GM18520 (cell line): ENCODE measurements at regions not wholly inside any gene's neighbourhood (a gene's known extent, or its start where the extent isn't known, plus 50 kb on each side); places are given as distances from the start of the nearest gene placed in this dataset.
"Not testable (repeated sequence)": the region's sequence is repeated elsewhere in the genome, so short reads cannot be mapped to it uniquely, and the experiment has no call there.

Experiments
- ATAC-seq: cut with Tn5 transposase; IDR thresholded peaks from one replicate; pipeline ENCODE4 v1.9.1; 2021; ENCODE audit not compliant: unreplicated experiment

DNA sequence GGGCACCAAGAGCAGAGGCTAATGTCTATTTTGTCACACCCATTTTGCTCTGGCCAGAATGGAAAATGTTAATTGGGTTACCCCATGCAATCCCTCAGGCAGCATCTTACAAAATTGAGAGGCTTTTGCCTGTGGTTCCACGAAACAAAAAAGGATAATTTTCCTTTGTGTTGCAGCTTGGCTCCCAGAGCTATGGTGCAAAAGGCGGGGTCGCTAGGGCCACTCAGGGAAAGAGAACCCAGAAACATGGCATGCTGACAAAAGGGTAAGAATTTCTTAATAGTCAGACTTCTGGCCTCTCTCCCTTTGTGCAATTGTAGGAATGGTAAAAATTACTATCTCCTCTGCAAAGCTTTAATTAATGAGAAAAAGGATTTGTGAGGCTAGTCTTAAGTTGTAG is 119.6 kb upstream of the BANK1 start:
- ATAC-seq, result no peak

DNA sequence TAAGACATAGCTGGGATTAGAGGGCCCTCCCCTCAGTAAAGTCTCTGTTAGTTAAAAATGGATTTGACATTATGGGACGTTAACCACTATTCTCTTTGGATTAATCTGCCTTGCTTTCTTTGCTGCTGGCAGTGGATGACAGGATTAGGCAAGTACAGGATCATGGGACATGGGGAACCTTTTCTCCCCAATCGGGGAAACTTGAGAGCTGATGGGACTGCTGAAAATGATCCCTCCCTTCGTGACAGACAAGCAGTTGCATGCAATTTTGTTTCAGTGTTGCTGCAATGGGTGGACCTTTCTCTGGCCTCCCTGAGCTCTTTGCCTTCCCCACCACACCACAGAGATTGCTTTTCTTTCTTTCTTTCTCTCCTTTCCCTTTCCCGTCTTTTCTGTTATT is 120.2 kb upstream of the BANK1 start:
- ATAC-seq, result no peak

DNA sequence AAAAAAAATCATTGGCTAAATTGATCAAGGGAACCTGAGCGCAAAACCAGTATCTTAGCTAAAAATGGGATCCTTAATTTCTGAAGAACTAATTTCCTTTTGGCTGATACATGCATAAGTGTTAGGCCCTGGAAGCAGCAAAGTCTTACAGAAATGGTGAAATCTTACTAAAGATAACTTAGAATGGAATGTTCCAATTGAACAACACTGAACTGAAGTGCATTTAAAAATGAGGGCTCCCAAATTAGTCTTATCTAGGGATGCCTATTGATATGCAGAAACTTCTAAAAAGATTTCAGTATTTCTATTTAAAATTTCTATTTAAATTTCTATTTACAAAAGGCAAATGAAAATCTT is 120.7 kb upstream of the BANK1 start:
- ATAC-seq, result no peak

DNA sequence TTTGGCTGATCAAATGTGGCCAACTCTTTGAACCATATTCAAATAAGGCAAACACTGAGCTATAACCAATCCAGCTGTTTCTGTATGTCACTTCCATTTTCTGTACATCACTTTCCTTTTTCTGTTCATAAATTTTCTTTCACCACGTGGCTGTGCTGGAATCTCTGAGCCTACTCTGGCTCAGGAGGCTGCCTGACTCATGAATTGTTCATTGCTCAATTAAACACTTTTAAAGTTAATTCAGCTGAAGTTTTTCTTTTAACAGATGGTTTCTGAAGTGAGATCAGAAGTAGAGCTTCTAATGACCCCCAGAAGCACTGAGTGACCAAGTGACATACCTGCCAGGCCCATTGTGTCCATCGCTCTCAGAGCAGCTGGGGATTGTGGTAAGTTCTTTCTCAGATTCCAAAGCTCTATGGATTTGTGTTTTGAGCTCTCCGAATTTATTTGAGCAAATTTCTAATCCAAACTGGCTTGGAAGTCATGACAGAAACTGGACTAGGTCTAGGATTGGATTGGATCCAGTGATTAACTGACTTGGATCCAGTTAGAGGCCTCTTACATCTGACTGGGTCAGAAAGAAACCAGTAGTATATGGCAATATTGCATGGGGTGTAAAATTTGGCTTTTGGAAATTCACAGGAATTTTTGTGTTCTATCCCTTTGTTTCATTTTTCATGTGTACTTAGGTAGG is 121.2 kb upstream of the BANK1 start:
- ATAC-seq, result no peak

DNA sequence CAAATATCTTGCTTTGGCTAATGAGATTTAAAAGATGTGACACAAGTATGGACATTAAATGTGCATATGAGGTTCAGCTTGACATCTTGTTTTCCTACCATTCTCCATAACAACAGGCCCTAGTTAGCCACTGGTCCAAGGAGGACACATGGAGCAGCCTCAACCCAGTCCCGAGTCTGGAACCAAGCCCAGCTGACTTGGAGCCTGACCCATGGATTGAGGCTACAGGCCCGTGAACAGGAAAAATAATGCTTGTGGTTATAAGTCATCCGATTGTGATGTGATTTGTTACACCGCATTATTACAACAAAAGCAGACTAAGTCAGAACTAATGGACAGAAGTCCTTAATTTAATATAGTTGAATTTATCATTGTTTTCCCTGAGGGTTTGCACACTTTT is 123.2 kb upstream of the BANK1 start:
- ATAC-seq, result no peak

DNA sequence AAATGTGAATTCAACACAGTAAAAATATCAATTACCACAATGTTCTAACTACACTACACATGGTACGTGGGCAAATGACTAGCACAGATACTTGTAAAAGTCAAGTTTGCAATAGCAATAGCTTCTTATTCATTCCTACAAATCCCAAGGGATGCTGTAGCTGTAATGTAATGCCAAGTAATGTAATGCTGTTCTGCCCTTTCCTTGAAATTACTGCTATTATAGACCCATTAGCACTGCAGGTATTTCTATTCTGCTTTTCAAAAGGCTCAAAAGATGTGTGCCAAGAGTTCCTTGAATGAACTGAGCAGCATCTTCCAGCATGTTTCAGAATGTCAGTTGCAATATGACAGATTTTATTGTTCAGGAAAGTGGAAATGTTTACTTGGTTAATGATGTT is 129.9 kb upstream of the BANK1 start:
- ATAC-seq, result no peak

DNA sequence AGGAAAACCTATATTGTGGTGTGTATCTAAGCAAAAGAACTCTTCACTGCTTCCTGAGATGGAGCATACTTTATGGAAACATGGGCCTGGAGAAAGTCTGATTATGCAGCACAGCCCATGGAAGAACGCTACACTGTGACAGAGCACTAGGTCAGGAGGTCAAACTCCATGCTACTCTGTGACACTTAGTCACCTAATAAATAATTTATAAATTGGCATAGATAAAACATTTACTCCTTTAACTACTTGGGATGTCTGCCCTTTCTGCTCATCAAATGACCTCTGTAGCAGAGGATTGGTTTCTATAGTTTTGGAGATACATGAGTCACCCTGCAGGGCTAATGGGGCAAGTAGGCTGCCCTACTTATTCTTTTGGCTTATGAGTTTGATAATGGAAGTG is 134.7 kb upstream of the BANK1 start:
- no peak for ATAC-seq

DNA sequence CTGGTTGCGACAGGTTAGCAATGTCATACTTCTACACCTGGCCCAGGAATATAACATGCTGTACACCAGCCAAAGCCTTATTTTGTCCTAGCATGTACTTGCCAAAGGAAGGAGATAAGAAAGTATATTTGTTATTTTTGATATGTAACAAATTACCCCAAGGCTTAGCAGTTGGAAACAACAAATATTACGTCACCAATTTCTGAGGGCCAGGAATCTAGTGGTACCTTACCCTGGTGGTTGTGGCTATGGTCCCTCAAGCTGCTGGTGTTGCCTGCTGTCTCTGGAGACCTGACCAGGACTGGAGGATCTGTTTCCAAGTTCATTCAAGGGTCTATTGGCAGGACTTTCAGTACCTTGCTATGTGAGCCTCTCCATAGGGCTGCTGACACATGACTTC is 135.5 kb upstream of the BANK1 start:
- no peak for ATAC-seq

DNA sequence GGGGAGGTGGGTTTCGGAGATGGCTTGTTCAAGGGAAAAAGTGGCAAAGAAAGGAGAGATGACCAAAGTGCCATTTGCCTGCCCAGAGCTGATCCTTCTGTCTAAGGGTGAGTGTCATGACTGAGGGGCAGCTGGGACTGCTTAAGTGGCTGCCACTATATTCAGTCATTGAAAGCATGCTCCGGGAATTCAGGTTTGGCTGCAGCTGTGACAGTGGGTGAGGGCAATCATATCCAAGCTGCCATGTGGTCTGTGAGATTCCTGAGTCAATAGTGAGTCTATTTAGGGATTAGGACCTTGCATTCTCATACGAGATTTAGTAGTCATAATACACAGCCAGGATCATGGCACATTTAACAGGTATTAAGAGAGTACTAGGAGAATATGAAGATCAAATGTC is 138.8 kb upstream of the BANK1 start:
- no peak for ATAC-seq

DNA sequence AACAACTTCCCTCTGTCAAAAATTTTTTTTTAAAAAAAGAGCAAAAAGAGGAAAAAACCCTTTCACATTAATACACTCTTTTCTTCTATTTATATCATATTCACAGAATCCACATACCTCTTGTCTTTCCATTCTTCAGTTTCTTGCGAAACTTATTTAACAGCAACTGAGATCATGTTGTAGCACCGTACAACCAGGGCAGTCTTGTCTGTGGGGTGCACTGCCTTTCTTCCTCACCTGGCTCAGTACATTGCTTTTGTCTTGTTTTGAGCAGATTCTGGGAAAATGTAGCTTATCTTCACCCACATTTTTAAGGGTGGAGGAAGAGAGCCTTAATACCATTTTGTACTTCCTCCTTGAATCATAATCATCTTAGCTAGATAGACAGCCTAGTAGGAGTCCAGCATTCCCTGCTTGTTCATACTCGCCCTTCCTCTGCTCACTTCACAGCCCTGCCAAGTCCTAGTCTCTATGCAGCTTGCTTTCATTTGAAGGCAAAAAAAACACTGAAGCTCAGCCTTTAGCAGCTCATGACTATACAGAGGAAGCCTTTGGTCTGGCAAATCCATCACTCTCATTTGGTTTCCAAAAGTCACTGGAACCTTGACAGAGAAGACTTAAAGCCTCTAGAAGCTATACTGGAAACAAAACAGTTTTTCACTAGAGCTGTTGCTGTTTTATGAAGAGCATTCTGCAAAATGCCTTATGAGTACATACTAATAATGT is 140.6 kb upstream of the BANK1 start:
- ATAC-seq, result no peak

DNA sequence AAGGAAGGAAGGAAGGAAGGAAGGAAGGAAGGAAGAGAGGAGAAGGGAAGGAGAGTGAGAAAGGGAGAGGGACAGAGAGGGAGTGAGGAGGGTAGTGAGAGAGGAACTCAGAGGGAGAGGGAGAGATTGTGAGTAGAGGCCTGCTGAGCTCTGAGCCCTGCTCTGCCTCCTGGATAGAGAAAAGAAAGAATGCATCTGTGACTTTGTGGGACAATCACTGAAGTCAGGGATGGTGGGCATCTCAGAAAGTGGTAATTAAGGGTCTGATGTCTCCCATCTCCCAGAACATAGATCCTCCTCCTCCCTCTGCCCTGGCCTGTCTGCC is 142.9 kb upstream of the BANK1 start:
- ATAC-seq, result no peak

DNA sequence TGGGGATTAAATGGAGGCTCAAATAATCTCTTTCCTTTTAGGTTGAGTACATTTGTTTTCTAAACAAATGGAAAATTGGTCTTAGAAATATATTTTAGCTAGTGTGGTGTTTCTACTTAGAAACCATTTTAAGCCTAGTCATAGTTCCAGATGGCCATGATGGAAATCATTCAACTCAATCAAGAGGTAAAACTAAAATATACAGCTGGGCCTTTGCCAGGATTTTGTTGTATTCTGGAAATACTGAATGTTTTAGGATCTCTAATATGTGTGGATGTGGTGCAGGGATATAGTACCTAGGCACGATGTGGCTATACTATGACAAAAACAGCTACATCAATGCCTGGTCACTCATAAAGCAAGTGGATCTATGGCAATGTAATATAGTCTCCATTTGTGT is 146.0 kb upstream of the BANK1 start:
- no peak for ATAC-seq

DNA sequence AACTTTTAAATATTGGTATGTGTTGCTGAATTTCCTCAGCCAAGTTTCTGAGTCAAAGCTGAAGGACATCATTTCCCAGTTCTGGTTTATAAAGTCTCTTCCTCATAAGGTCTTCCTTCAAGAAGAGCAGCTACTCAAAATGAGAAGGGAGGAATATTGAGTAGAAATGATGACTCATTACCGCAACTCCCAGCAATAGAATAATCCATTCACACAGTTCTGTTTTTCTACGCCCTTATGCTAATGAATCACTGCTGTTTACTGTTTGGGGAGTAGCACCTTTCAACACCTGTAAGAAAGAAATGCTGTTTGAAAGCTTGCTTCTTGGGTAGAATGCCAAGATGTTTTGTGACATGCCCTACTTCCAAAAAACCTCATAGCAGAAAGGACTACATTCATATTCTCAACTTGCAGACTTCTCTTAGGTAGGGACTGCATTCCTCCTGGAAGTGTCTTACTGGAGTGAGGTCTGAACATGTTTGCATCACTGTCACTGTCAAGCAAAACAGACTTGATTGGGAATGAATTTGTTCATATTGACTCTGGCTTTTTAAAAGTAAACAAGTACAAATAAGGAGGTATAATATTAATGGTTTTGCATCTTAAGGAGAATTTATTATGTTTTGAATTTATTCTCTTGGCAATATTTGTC is 147.2 kb upstream of the BANK1 start:
- ATAC-seq, result no peak

DNA sequence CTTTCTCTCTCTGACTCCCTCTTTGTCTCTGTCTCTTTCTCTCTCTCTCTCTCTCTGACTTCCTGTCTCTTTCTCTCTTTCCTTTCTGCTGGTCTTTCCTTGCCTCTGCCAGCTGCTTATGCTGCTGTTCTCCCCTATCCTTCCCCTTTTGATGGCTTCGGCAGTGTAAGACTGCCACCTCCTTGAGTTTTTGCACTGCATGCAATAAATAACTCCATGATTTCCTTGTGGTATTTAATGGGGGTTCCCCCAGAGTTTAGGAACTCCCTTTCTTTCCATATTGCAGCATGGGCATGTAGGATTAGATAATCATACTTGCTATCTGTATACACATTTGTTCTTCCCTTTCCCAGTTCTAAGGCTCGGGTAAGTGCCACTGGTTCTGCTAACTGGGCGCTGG is 157.8 kb upstream of the BANK1 start:
- ATAC-seq, result not testable (repeated sequence)

DNA sequence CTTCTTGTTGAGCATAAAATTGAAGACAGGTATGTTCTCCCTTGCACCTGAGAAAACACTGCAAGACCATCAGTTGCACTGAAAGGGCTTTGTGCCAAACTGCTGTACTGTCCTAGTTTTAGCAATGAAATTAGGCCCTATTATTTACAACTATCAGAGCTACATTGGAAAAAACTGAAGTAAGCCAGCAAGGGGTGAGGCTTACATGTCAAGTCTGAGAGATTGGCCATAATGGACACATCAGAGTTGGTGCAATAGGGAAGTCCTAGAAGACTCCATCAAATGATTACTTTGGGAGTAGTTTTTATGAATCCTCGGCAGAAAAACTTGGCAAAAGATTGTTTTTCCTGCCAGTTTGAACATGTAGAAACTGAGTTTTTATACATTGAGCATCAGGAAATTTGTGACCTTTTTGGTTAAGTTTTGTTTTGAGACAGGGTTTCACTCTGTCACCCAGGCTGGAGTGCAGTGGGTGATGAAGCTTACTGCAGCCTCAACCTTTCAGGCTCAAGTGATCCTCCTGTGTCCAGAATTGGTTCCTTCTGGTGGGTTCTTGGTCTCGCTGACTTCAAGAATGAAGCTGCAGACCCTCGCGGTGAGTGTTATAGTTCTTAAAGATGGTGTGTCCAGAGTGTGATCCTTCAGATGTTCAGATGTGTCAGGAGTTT is 160.1 kb upstream of the BANK1 start:
- ATAC-seq, result no peak

DNA sequence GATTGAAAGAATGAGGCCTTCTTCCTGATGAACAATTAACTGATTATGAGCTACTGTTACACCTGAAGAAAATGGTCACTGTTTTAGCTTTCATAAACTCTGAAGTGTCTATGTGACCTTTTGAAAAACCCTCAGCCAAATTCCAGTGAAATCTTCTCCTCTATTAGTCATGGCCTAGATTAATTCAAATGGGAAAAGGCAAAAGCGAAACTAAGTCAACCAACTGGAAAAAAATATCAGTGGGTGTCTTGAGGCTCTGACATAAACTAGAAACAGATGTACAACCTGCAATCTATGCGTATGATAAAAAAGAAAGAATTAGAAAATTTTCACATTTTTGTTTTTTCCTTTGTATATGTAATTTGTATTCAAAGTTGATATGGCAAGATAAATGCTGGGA is 169.4 kb upstream of the BANK1 start:
- ATAC-seq, result no peak

DNA sequence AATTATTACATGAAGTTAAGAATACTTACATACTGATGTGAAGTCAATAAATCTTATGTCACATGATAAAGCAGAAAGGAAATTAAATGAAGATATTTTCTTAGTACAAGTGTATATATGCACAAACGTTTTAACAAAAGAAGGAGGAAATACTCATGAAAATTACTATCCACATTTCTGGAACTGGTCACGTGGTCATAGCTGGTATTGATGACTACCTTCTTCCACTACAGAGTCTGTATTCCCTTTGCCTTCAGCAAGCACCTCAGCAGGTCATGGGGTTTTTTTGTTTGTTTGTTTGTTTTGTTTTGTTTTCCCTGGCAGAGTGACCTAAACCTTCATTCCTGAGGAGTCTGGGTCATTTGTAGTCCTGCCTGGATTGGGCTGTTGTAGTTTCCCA is 174.9 kb upstream of the BANK1 start:
- ATAC-seq, result no peak

DNA sequence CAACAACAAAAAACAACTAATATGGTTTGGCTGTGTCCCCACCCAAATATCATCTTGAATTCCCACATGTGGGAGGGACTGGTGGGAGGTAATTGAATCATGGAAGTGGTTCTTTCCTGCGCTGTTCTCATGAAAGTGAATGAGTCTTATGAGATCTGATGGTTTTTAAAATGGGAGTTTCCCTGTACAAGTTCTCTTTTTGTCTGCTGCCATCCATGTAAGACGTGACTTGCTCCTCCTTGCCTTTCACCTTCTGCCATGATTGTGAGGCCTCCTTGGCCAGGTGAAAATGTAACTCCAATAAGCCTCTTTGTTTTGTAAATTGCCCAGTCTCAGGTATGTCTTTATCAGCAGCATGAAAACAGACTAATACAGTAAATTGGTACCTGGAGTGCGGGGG is 183.5 kb upstream of the BANK1 start:
- ATAC-seq, result not testable (repeated sequence)

DNA sequence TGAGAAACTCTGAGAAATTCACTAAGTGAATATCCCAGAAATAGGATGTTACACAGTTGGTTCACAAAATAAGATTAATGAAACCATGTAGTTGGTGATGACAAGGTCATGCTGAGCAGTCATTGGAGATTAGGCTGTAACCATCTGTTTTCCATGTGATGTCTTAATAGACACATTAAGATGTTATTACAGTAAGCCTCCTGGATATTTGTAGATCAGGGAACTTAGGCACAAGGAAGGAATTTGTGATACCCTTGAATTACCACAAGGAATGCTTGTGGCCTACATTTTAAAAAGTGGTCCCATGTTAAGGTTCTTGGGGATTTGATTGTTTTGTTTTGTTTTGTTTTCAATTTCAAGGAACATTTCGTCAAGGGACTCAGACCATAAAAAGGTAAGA is 185.6 kb upstream of the BANK1 start:
- no peak for ATAC-seq

DNA sequence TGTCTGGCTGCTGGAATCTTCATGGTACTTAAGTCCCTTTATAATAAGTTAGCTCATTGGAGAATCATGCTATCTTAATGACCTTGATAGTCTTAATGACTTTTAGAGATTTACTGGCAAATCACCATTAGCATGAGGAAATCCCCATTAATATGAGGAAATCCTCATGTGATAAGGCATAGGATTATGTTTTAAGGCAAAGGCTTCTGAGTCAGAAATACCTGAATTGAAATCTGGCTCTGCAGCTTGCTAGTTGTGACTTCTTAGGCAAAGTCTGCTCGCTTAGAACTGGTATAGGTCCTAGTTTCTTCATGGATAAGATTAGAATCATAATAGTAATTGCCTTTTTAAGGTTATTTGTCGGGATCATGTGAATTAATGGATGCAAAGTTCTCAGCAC is 190.2 kb upstream of the BANK1 start:
- no peak for ATAC-seq

DNA sequence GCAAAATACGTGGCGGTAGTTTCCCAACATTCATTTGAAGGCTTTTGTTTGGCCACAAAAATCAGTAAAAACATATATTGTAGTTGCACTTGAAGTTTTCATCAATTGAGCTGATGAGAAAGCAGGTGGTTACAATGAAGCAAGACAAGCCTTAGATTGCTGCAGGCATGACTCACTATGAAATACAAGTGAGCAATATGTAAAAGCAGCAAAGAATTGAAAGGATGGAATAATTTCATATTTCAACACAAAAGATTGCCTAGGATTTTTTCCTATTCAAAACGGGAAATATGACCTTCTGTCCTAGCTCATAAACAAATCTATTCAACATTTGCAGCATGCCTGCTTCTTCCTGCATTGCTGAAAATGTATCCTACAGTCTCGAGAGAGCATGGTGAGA is 190.9 kb upstream of the BANK1 start:
- ATAC-seq, result no peak
